SK-N-MC (cell line): ENCODE measurements at regions not wholly inside any gene's neighbourhood (a gene's known extent, or its start where the extent isn't known, plus 50 kb on each side); places are given as distances from the start of the nearest gene placed in this dataset.
A peak's percentile ranks its signal among the peaks of the same experiment; 100 is the strongest.

ENCODE experiments used
- DNase-seq: peaks from one replicate; pipeline ENCODE4 v3.0.0-alpha.2; 2011; ENCODE audit warnings: low read depth, low spot score
- H3K27ac ChIP-seq: fragments of 200-600 bp; sonication (generic); 2 replicates; pipeline ENCODE4 v1.5.1; 2016; ENCODE audit warnings: mixed run types
- H3K36me3 ChIP-seq: fragments of 200-600 bp; sonication (generic); 2 replicates; pipeline ENCODE4 v1.6.1; 2017; ENCODE audit warnings: antibody characterized with exemption, low read length, mixed read lengths; ENCODE audit not compliant: insufficient read depth
- H3K4me3 ChIP-seq: fragments of 200-600 bp; sonication (generic); 2 replicates; pipeline ENCODE4 v1.5.1; 2016
- H3K9ac ChIP-seq: fragments of 200-600 bp; sonication (generic); 2 replicates; pipeline ENCODE4 v1.8.0; 2017; ENCODE audit warnings: mixed run types, mixed read lengths; ENCODE audit not compliant: insufficient read length
- H3K9me3 ChIP-seq: fragments of 200-600 bp; sonication (generic); 2 replicates; pipeline ENCODE4 v1.6.1; 2017; ENCODE audit warnings: low read depth, mild to moderate bottlenecking, antibody characterized with exemption, low read length, moderate library complexity, mixed read lengths
- EZH2 ChIP-seq: fragments of 200-600 bp; sonication (generic); IDR thresholded peaks from one replicate; pipeline ENCODE4 v1.6.1; 2017; ENCODE audit warnings: antibody characterized with exemption
- FOXP2 ChIP-seq: optimal IDR thresholded peaks from 2 replicates; pipeline ENCODE3; 2011; ENCODE audit warnings: mild to moderate bottlenecking, moderate library complexity; ENCODE audit not compliant: insufficient read depth; ENCODE audit errors: extremely low read length, control extremely low read depth
- POLR2AphosphoS5 ChIP-seq: IDR thresholded peaks from 2 replicates; pipeline ENCODE4 v1.6.1; 2012; ENCODE audit warnings: mild to moderate bottlenecking, low read depth, low read length, borderline replicate concordance

- TF ChIP-seq POLR2AphosphoS5 = no peak
- Histone ChIP-seq H3K36me3 (no peaks in the 10 kb centered on the region), H3K27ac (no peak overlapping the region), H3K4me3 (no peak overlapping the region), H3K9ac (no peak overlapping the region), H3K9me3 (no peaks in the 10 kb centered on the region)
- DNase-seq = no peak
Measured at GRCh38 chr12:13299457-13299856, 102.9 kb downstream of the EMP1 start.

- DNase-seq = no peak
- TF ChIP-seq EZH2 (no peak), FOXP2 (no peak), POLR2AphosphoS5 (no peak)
- no peaks in the 10 kb centered on the region for H3K36me3 ChIP-seq
- H3K9me3 ChIP-seq = no peaks in the 10 kb centered on the region
- H3K4me3 ChIP-seq = no peak overlapping the region
- no peak overlapping the region for H3K9ac ChIP-seq
- no peak overlapping the region for H3K27ac ChIP-seq
Measured at GRCh38 chr12:13293096-13293495, 96.6 kb downstream of the EMP1 start.

GRCh38 chr12:13289653-13290289, 93.2 kb downstream of the EMP1 start:
- H3K9me3 ChIP-seq = no peaks in the 10 kb centered on the region
- H3K36me3 ChIP-seq = no peaks in the 10 kb centered on the region
- no peak overlapping the region for H3K27ac ChIP-seq
- DNase-seq = no peak
- TF ChIP-seq POLR2AphosphoS5 (no peak), EZH2 (no peak), FOXP2 (no peak)
- no peak overlapping the region for H3K9ac ChIP-seq
- no peak overlapping the region for H3K4me3 ChIP-seq

DNA sequence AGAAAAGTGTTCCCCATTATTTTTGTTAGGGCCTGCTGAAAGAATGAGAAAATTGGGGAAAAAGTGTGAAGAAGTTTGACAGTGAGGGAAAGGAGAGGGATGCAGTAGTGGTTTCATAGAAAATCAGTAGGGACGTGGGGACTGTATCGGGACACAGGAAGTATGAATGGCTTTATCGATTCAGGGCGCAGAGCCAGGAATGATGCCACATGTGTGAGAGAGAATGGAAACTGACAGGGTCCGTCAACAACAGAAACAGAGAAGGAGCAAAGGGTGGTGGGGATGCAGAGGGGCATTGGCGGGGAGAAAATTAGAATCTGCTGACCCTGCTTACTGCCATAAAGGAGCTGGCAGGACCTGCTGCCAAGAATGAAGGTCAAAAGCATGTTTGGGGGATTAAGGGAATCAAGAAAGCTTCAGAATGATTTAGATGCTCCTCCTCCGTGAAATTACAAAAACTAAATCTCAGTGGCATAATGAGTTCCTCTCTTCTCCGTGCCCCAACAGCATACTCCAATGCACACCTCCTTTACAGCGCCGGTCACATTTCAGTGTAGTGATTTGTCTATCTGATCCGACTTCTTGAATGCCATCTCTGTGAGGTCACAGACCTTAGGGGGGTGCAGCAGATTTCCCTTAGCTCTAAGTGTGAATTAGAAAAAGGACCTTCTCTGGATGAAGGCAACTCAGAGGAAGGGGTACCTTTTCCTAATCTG, 92.6 kb downstream of the EMP1 start:
- no peak overlapping the region for H3K4me3 ChIP-seq
- H3K36me3 ChIP-seq = no peaks in the 10 kb centered on the region
- no peak overlapping the region for H3K9ac ChIP-seq
- no peak for DNase-seq
- TF ChIP-seq FOXP2 (no peak), POLR2AphosphoS5 (no peak), EZH2 (no peak)
- no peak overlapping the region for H3K27ac ChIP-seq
- no peaks in the 10 kb centered on the region for H3K9me3 ChIP-seq

- Histone ChIP-seq H3K27ac (no peak overlapping the region), H3K36me3 (no peaks in the 10 kb centered on the region), H3K9me3 (no peaks in the 10 kb centered on the region), H3K9ac (no peak overlapping the region), H3K4me3 (no peak overlapping the region)
- TF ChIP-seq FOXP2 = no peak
- TF ChIP-seq EZH2 = no peak
- no peak for TF ChIP-seq POLR2AphosphoS5
- DNase-seq = no peak
Measured at GRCh38 chr12:13288501-13288900, 92.0 kb downstream of the EMP1 start.

DNA sequence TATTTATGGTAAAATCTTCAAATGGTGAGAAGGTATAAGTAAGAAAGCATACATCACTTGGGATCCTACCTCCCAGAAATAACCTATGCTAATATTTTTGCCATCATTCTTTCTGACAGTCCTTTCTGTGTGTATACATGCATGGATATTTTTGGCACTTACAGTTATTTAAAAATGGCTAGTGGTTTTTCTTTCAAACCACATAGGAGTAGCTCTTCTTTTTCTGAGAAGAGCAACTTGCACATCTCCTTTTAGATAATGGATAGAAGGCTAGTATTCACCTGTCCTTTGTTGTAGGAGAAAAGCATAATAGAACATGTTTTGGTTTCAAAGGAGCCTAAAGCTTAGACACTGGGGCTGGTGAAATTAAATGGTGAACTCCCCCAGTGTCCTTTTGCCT, 87.3 kb downstream of the EMP1 start:
- TF ChIP-seq EZH2 = no peak
- no peak for TF ChIP-seq POLR2AphosphoS5
- no peak for TF ChIP-seq FOXP2
- H3K27ac ChIP-seq = no peak overlapping the region
- H3K9me3 ChIP-seq = no peaks in the 10 kb centered on the region
- H3K36me3 ChIP-seq = no peaks in the 10 kb centered on the region
- no peak for DNase-seq
- no peak overlapping the region for H3K4me3 ChIP-seq
- H3K9ac ChIP-seq = no peak overlapping the region

- no peak for DNase-seq
- TF ChIP-seq EZH2 (no peak), FOXP2 (no peak), POLR2AphosphoS5 (no peak)
- H3K27ac ChIP-seq = no peak overlapping the region
Measured at GRCh38 chr12:13282861-13283260, 86.3 kb downstream of the EMP1 start.

DNA sequence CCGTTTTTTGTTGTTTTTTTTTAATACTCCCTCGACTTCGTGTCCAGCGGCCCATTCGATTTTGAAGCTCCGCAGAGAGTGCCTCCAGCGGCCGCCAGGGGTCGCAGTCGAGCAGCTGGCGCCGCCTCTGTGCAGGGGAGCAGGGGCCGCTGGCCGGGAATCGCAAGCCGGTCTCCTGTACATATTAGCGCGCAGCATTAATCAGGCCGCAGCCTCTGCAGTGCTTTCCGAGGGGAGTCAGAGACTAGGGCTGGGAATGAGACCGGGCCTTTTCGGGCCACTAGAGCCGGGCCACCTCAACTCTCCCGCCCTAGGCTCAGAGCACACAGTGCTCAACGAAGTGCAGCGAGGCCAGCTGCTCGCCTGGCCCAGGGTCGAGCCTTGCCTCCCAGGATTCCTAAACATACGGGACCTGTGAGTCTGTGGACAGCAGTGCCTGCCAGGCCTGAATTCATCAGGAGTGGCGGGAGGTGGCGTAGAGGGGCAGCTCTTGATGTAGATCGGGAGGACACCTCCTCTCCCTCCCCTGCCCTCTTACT, 81.8 kb downstream of the EMP1 start:
- Histone ChIP-seq H3K36me3 (no peaks in the 10 kb centered on the region), H3K9me3 (no peaks in the 10 kb centered on the region), H3K9ac (no peak overlapping the region), H3K4me3 (peak overlapping the region; percentile 33; the same call in 1 of the 2 replicates), H3K27ac (no peak overlapping the region)
- no peak for DNase-seq
- TF ChIP-seq EZH2 = no peak
- TF ChIP-seq FOXP2 = no peak
- TF ChIP-seq POLR2AphosphoS5 = no peak

More at GRCh38 chr12:13282861-13283260, 86.3 kb downstream of the EMP1 start:
- no peaks in the 10 kb centered on the region for H3K36me3 ChIP-seq
- no peaks in the 10 kb centered on the region for H3K9me3 ChIP-seq
- H3K4me3 ChIP-seq = no peak overlapping the region
- H3K9ac ChIP-seq = no peak overlapping the region

GRCh38 chr12:13277293-13277692, 80.8 kb downstream of the EMP1 start:
- H3K9ac ChIP-seq = no peak overlapping the region
- no peak overlapping the region for H3K27ac ChIP-seq
- H3K4me3 ChIP-seq = no peak overlapping the region
- H3K36me3 ChIP-seq = no peaks in the 10 kb centered on the region
- TF ChIP-seq POLR2AphosphoS5 (no peak), EZH2 (no peak)
- DNase-seq = no peak
- H3K9me3 ChIP-seq = no peaks in the 10 kb centered on the region
